ENCODE measurements at regions not wholly inside any gene's neighbourhood (a gene's known extent, or its start where the extent isn't known, plus 50 kb on each side); places are given as distances from the start of the nearest gene placed in this dataset.

- Histone ChIP-seq H3K9me3 (ENCODE audit: low read length) (no peaks in the 10 kb centered on the region), H3K36me3 (ENCODE audit: insufficient read depth, low read length) (no peaks in the 10 kb centered on the region), H3K4me1 (ENCODE audit: insufficient read depth, low read length) (peaks cover 5% of the 10 kb centered on the region)
These were observed 847.8 kb downstream of the SI start for GRCh38 chr3:164230385-164231094.

GRCh38 chr3:164224126-164224525 lies 854.2 kb downstream of the SI start:
- Histone ChIP-seq H2AFZ (ENCODE audit: low read depth, low read length) (no peak overlapping the region), H3K27me3 (ENCODE audit: insufficient read depth, low read length) (no peaks in the 10 kb centered on the region), H3K4me1 (ENCODE audit: insufficient read depth, low read length) (peaks cover 1% of the 10 kb centered on the region), H3K9me3 (ENCODE audit: low read length) (no peaks in the 10 kb centered on the region), H3K4me3 (ENCODE audit: low read length) (no peak overlapping the region), H3K36me3 (ENCODE audit: insufficient read depth, low read length) (no peaks in the 10 kb centered on the region)

More at GRCh38 chr3:164230385-164231094, 847.8 kb downstream of the SI start:
- no peak overlapping the region for H2AFZ ChIP-seq (ENCODE audit: low read depth, low read length)
- H3K4me3 ChIP-seq (ENCODE audit: low read length), result no peak overlapping the region
- H3K27me3 ChIP-seq (ENCODE audit: insufficient read depth, low read length), result no peaks in the 10 kb centered on the region

GRCh38 chr3:164222197-164222596 lies 856.1 kb downstream of the SI start:
- H3K27me3 ChIP-seq (ENCODE audit: insufficient read depth, low read length), result no peaks in the 10 kb centered on the region
- H3K36me3 ChIP-seq (ENCODE audit: insufficient read depth, low read length), result no peaks in the 10 kb centered on the region

GRCh38 chr3:164221297-164221696 lies 857.0 kb downstream of the SI start:
- Histone ChIP-seq H2AFZ (ENCODE audit: low read depth, low read length) (no peak overlapping the region), H3K36me3 (ENCODE audit: insufficient read depth, low read length) (no peaks in the 10 kb centered on the region), H3K27me3 (ENCODE audit: insufficient read depth, low read length) (no peaks in the 10 kb centered on the region), H3K4me1 (ENCODE audit: insufficient read depth, low read length) (peaks cover 2% of the 10 kb centered on the region), H3K4me3 (ENCODE audit: low read length) (no peak overlapping the region), H3K9me3 (ENCODE audit: low read length) (no peaks in the 10 kb centered on the region)

More at GRCh38 chr3:164222197-164222596, 856.1 kb downstream of the SI start:
- Histone ChIP-seq H3K4me3 (ENCODE audit: low read length) (no peak overlapping the region), H3K9me3 (ENCODE audit: low read length) (no peaks in the 10 kb centered on the region), H2AFZ (ENCODE audit: low read depth, low read length) (no peak overlapping the region), H3K4me1 (ENCODE audit: insufficient read depth, low read length) (peaks cover 2% of the 10 kb centered on the region)

- H3K9me3 ChIP-seq (ENCODE audit: low read length), result no peaks in the 10 kb centered on the region
- no peak overlapping the region for H3K4me3 ChIP-seq (ENCODE audit: low read length)
- no peaks in the 10 kb centered on the region for H3K27me3 ChIP-seq (ENCODE audit: insufficient read depth, low read length)
- H2AFZ ChIP-seq (ENCODE audit: low read depth, low read length), result peak overlapping the region; percentile 35
- H3K36me3 ChIP-seq (ENCODE audit: insufficient read depth, low read length), result no peaks in the 10 kb centered on the region
- no peaks in the 10 kb centered on the region for H3K4me1 ChIP-seq (ENCODE audit: insufficient read depth, low read length)
These were observed 868.9 kb downstream of the SI start for GRCh38 chr3:164209363-164209762.

- Histone ChIP-seq H3K4me3 (ENCODE audit: low read length) (no peak overlapping the region), H3K36me3 (ENCODE audit: insufficient read depth, low read length) (no peaks in the 10 kb centered on the region), H3K4me1 (ENCODE audit: insufficient read depth, low read length) (no peaks in the 10 kb centered on the region), H2AFZ (ENCODE audit: low read depth, low read length) (peak overlapping the region; percentile 35), H3K27me3 (ENCODE audit: insufficient read depth, low read length) (no peaks in the 10 kb centered on the region), H3K9me3 (ENCODE audit: low read length) (no peaks in the 10 kb centered on the region)
These were observed 869.5 kb downstream of the SI start for GRCh38 chr3:164208821-164209220.

- no peak overlapping the region for H2AFZ ChIP-seq (ENCODE audit: low read depth, low read length)
These were observed 870.2 kb downstream of the SI start for GRCh38 chr3:164208048-164208447.

GRCh38 chr3:164200053-164200823 lies 878.1 kb downstream of the SI start:
- H3K27me3 ChIP-seq (ENCODE audit: insufficient read depth, low read length), result no peaks in the 10 kb centered on the region
- H3K4me1 ChIP-seq (ENCODE audit: insufficient read depth, low read length), result no peaks in the 10 kb centered on the region
- no peak overlapping the region for H2AFZ ChIP-seq (ENCODE audit: low read depth, low read length)
- no peaks in the 10 kb centered on the region for H3K9me3 ChIP-seq (ENCODE audit: low read length)
- H3K4me3 ChIP-seq (ENCODE audit: low read length), result no peak overlapping the region
- no peaks in the 10 kb centered on the region for H3K36me3 ChIP-seq (ENCODE audit: insufficient read depth, low read length)

More at GRCh38 chr3:164208048-164208447, 870.2 kb downstream of the SI start:
- Histone ChIP-seq H3K4me3 (ENCODE audit: low read length) (no peak overlapping the region), H3K36me3 (ENCODE audit: insufficient read depth, low read length) (no peaks in the 10 kb centered on the region), H3K4me1 (ENCODE audit: insufficient read depth, low read length) (no peaks in the 10 kb centered on the region), H3K27me3 (ENCODE audit: insufficient read depth, low read length) (no peaks in the 10 kb centered on the region), H3K9me3 (ENCODE audit: low read length) (no peaks in the 10 kb centered on the region)

- H2AFZ ChIP-seq (ENCODE audit: low read depth, low read length), result no peak overlapping the region
- H3K27me3 ChIP-seq (ENCODE audit: insufficient read depth, low read length), result no peaks in the 10 kb centered on the region
- no peaks in the 10 kb centered on the region for H3K36me3 ChIP-seq (ENCODE audit: insufficient read depth, low read length)
- H3K4me1 ChIP-seq (ENCODE audit: insufficient read depth, low read length), result no peaks in the 10 kb centered on the region
- no peak overlapping the region for H3K4me3 ChIP-seq (ENCODE audit: low read length)
- no peaks in the 10 kb centered on the region for H3K9me3 ChIP-seq (ENCODE audit: low read length)
These were observed 881.8 kb downstream of the SI start for GRCh38 chr3:164196477-164196876.

- no peaks in the 10 kb centered on the region for H3K9me3 ChIP-seq (ENCODE audit: low read length)
- no peaks in the 10 kb centered on the region for H3K36me3 ChIP-seq (ENCODE audit: insufficient read depth, low read length)
These were observed 883.5 kb downstream of the SI start for GRCh38 chr3:164194842-164195241.

GRCh38 chr3:164192974-164193373 lies 885.3 kb downstream of the SI start:
- H2AFZ ChIP-seq (ENCODE audit: low read depth, low read length), result no peak overlapping the region
- no peaks in the 10 kb centered on the region for H3K9me3 ChIP-seq (ENCODE audit: low read length)
- H3K27me3 ChIP-seq (ENCODE audit: insufficient read depth, low read length), result no peaks in the 10 kb centered on the region
- no peaks in the 10 kb centered on the region for H3K4me1 ChIP-seq (ENCODE audit: insufficient read depth, low read length)
- H3K4me3 ChIP-seq (ENCODE audit: low read length), result no peak overlapping the region
- H3K36me3 ChIP-seq (ENCODE audit: insufficient read depth, low read length), result no peaks in the 10 kb centered on the region

More at GRCh38 chr3:164194842-164195241, 883.5 kb downstream of the SI start:
- Histone ChIP-seq H3K4me3 (ENCODE audit: low read length) (no peak overlapping the region), H2AFZ (ENCODE audit: low read depth, low read length) (no peak overlapping the region), H3K4me1 (ENCODE audit: insufficient read depth, low read length) (no peaks in the 10 kb centered on the region), H3K27me3 (ENCODE audit: insufficient read depth, low read length) (no peaks in the 10 kb centered on the region)

- H3K27me3 ChIP-seq (ENCODE audit: insufficient read depth, low read length), result no peaks in the 10 kb centered on the region
- H3K4me3 ChIP-seq (ENCODE audit: low read length), result no peak overlapping the region
- H3K9me3 ChIP-seq (ENCODE audit: low read length), result no peaks in the 10 kb centered on the region
- no peaks in the 10 kb centered on the region for H3K36me3 ChIP-seq (ENCODE audit: insufficient read depth, low read length)
- no peak overlapping the region for H2AFZ ChIP-seq (ENCODE audit: low read depth, low read length)
- no peaks in the 10 kb centered on the region for H3K4me1 ChIP-seq (ENCODE audit: insufficient read depth, low read length)
These were observed 887.7 kb downstream of the SI start for GRCh38 chr3:164190566-164190965.

GRCh38 chr3:164186095-164186494 lies 892.2 kb downstream of the SI start:
- Histone ChIP-seq H3K36me3 (ENCODE audit: insufficient read depth, low read length) (no peaks in the 10 kb centered on the region), H3K4me1 (ENCODE audit: insufficient read depth, low read length) (no peaks in the 10 kb centered on the region), H3K4me3 (ENCODE audit: low read length) (no peak overlapping the region), H3K27me3 (ENCODE audit: insufficient read depth, low read length) (no peaks in the 10 kb centered on the region), H3K9me3 (ENCODE audit: low read length) (peaks cover 2% of the 10 kb centered on the region), H2AFZ (ENCODE audit: low read depth, low read length) (no peak overlapping the region)
